HEK293 (cell line): ENCODE measurements at regions not wholly inside any gene's neighbourhood (a gene's known extent, or its start where the extent isn't known, plus 50 kb on each side); places are given as distances from the start of the nearest gene placed in this dataset.

Source experiments
- CTCF ChIA-PET: fragments of 350-600 bp; formaldehyde crosslinking; extraction: SDS; loops from one replicate; lab custom pipeline; 2021; ENCODE audit warnings: antibody characterized with exemption; lab: Yijun Ruan, JAX
- POLR2A ChIA-PET: fragments of 300-600 bp; formaldehyde crosslinking; extraction: SDS; loops from one replicate; lab custom pipeline; 2020; ENCODE audit warnings: antibody characterized with exemption, inconsistent platforms; lab: Yijun Ruan, JAX
- H3K27ac ChIP-seq: fragments of 200-500 bp; sonication (Bioruptor generic); 2 replicates; pipeline ENCODE4 v1.5.1; 2014; ENCODE audit warnings: low read depth, low read length, control low read depth, inconsistent platforms; ENCODE audit errors: extremely low read depth
- H3K36me3 ChIP-seq, 2 experiments: fragments of 200-500 bp in 1 of 2; sonication (Bioruptor generic) in 1 of 2; 1 replicate in 1 of 2; 2 replicates in 1 of 2; pipeline ENCODE4 v1.5.1; 2014 to 2017; ENCODE audit warnings: inconsistent platforms in 2 of 2, low read length in 2 of 2; ENCODE audit not compliant: control insufficient read depth in 2 of 2, insufficient read depth in 1 of 2
- H3K4me1 ChIP-seq: fragments of 200-500 bp; sonication (Bioruptor generic); 2 replicates; pipeline ENCODE4 v1.5.1; 2014; ENCODE audit warnings: mild to moderate bottlenecking, low read length, inconsistent platforms; ENCODE audit not compliant: control insufficient read depth, insufficient read depth
- H3K4me3 ChIP-seq: 2 replicates; pipeline ENCODE4 v1.5.1; 2011; ENCODE audit warnings: low read depth, mild to moderate bottlenecking, control low read depth, low read length, moderate library complexity
- H3K9me3 ChIP-seq: fragments of 200-500 bp; sonication (Bioruptor generic); 2 replicates; pipeline ENCODE4 v1.5.1; 2014; ENCODE audit warnings: low read depth, low read length, inconsistent platforms; ENCODE audit not compliant: control insufficient read depth, insufficient read depth
- BCL11B ChIP-seq: fragments of 450-650 bp; formaldehyde crosslinking; IDR thresholded peaks from 2 replicates; pipeline ENCODE4 v1.5.1; 2016; ENCODE audit warnings: low read depth, missing biosample characterization, missing genetic modification characterization
- KLF17 ChIP-seq: fragments of 450-650 bp; formaldehyde crosslinking; IDR thresholded peaks from 2 replicates; pipeline ENCODE4 v1.5.1; 2016; ENCODE audit warnings: missing biosample characterization, missing genetic modification characterization
- MYNN ChIP-seq: fragments of 450-650 bp; formaldehyde crosslinking; IDR thresholded peaks from 2 replicates; pipeline ENCODE4 v1.5.1; 2016; ENCODE audit warnings: missing biosample characterization, missing genetic modification characterization, borderline replicate concordance
- PRDM2 ChIP-seq: fragments of 450-650 bp; formaldehyde crosslinking; IDR thresholded peaks from 2 replicates; pipeline ENCODE4 v1.5.1; 2016; ENCODE audit warnings: missing biosample characterization, missing genetic modification characterization, borderline replicate concordance
- SP7 ChIP-seq: fragments of 450-650 bp; formaldehyde crosslinking; IDR thresholded peaks from 2 replicates; pipeline ENCODE4 v1.5.1; 2016; ENCODE audit warnings: missing biosample characterization, missing genetic modification characterization
- TSHZ1 ChIP-seq: fragments of 450-650 bp; formaldehyde crosslinking; IDR thresholded peaks from 2 replicates; pipeline ENCODE4 v1.5.1; 2016; ENCODE audit warnings: missing biosample characterization, missing genetic modification characterization, borderline replicate concordance
- ZBTB48 ChIP-seq: fragments of 450-650 bp; formaldehyde crosslinking; IDR thresholded peaks from 2 replicates; pipeline ENCODE4 v1.5.1; 2016; ENCODE audit warnings: missing biosample characterization, missing genetic modification characterization
- ZFHX2 ChIP-seq: fragments of 450-650 bp; formaldehyde crosslinking; conservative IDR thresholded peaks from 2 replicates; pipeline ENCODE4 v1.5.1; 2016; ENCODE audit warnings: missing biosample characterization, missing genetic modification characterization
- ZNF112 ChIP-seq: fragments of 450-650 bp; formaldehyde crosslinking; IDR thresholded peaks from 2 replicates; pipeline ENCODE4 v1.5.0; 2017; ENCODE audit warnings: missing biosample characterization, missing genetic modification characterization
- ZNF146 ChIP-seq: fragments of 450-650 bp; formaldehyde crosslinking; IDR thresholded peaks from 2 replicates; pipeline ENCODE4 v1.5.1; 2016; ENCODE audit warnings: missing biosample characterization, missing genetic modification characterization
- ZNF221 ChIP-seq: fragments of 450-650 bp; formaldehyde crosslinking; IDR thresholded peaks from 2 replicates; pipeline ENCODE4 v1.5.1; 2017; ENCODE audit warnings: missing biosample characterization, missing genetic modification characterization, borderline replicate concordance
- ZNF248 ChIP-seq: fragments of 450-650 bp; formaldehyde crosslinking; IDR thresholded peaks from 2 replicates; pipeline ENCODE4 v1.5.1; 2017; ENCODE audit warnings: missing biosample characterization, missing genetic modification characterization
- ZNF37A ChIP-seq: fragments of 450-650 bp; IDR thresholded peaks from 2 replicates; pipeline ENCODE4 v1.5.1; 2018; ENCODE audit warnings: missing biosample characterization, missing genetic modification characterization
- ZNF416 ChIP-seq: fragments of 450-650 bp; formaldehyde crosslinking; IDR thresholded peaks from 2 replicates; pipeline ENCODE4 v1.5.1; 2016; ENCODE audit warnings: missing biosample characterization, missing genetic modification characterization
- ZNF518A ChIP-seq: fragments of 450-650 bp; formaldehyde crosslinking; conservative IDR thresholded peaks from 2 replicates; pipeline ENCODE4 v1.5.1; 2016; ENCODE audit warnings: low read depth, missing biosample characterization, missing genetic modification characterization
- ZNF610 ChIP-seq: fragments of 450-650 bp; formaldehyde crosslinking; IDR thresholded peaks from 2 replicates; pipeline ENCODE4 v1.5.1; 2016; ENCODE audit warnings: missing biosample characterization, missing genetic modification characterization, borderline replicate concordance
- ZNF660 ChIP-seq: fragments of 450-650 bp; IDR thresholded peaks from 2 replicates; pipeline ENCODE4 v1.5.1; 2018; ENCODE audit warnings: missing biosample characterization, mild to moderate bottlenecking, missing genetic modification characterization
- ZNF777 ChIP-seq: fragments of 450-650 bp; formaldehyde crosslinking; IDR thresholded peaks from 2 replicates; pipeline ENCODE4 v1.5.1; 2017; ENCODE audit warnings: missing biosample characterization, missing genetic modification characterization, borderline replicate concordance

GRCh38 chr12:126457776-126458175 is 1392.5 kb downstream of the AACS start (continued):
- no peak for TF ChIP-seq ZNF518A (tag by site-specific recombination)
- TF ChIP-seq ZNF610 (tag by site-specific recombination) = no peak
- TF ChIP-seq TSHZ1 (tag by site-specific recombination) = no peak
- TF ChIP-seq SP7 (tag by site-specific recombination) = no peak
- TF ChIP-seq ZNF660 (tag by site-specific recombination) = no peak
- no peak for TF ChIP-seq ZNF416 (tag by site-specific recombination)
- TF ChIP-seq MYNN = no peak
- no peak for TF ChIP-seq ZBTB48 (tag by site-specific recombination)
- TF ChIP-seq ZNF112 (tag by site-specific recombination) = no peak
- TF ChIP-seq ZNF37A (tag by site-specific recombination) = no peak
- TF ChIP-seq ZFHX2 = no peak

GRCh38 chr12:126464153-126464552 is 1398.9 kb downstream of the AACS start:
- Histone ChIP-seq H3K4me3 (no peak overlapping the region), H3K9me3 (no peaks in the 10 kb centered on the region), H3K4me1 (no peaks in the 10 kb centered on the region), H3K27ac (no peak overlapping the region), H3K36me3 (no peaks in the 10 kb centered on the region)
- ChIA-PET POLR2A (no interaction called here), CTCF (no interaction called here)
- TF ChIP-seq BCL11B (tag by site-specific recombination) (no peak), ZNF248 (no peak), ZNF37A (tag by site-specific recombination) (no peak), ZNF221 (tag by site-specific recombination) (no peak), ZNF146 (tag by site-specific recombination) (no peak)

GRCh38 chr12:126469211-126469610 is 1404.0 kb downstream of the AACS start:
- no peaks in the 10 kb centered on the region for H3K9me3 ChIP-seq
- TF ChIP-seq PRDM2 = no peak
- TF ChIP-seq KLF17 (tag by site-specific recombination) = no peak
- no peak for TF ChIP-seq ZNF777
- no peak overlapping the region for H3K27ac ChIP-seq
- no peak overlapping the region for H3K4me3 ChIP-seq
- ChIA-PET CTCF (no interaction called here), POLR2A (no interaction called here)
- no peaks in the 10 kb centered on the region for H3K4me1 ChIP-seq
- no peaks in the 10 kb centered on the region for H3K36me3 ChIP-seq
